Neuronal stem cell (in vitro differentiated cells): ENCODE measurements at regions not wholly inside any gene's neighbourhood (a gene's known extent, or its start where the extent isn't known, plus 50 kb on each side); places are given as distances from the start of the nearest gene placed in this dataset.
A peak's percentile ranks its signal among the peaks of the same experiment; 100 is the strongest.

Experiments
- DNase-seq: peaks from one replicate; pipeline ENCODE4 v3.0.0-alpha.2; 2013; ENCODE audit warnings: low spot score
- H2AFZ ChIP-seq: one replicate; pipeline ENCODE4 v1.6.1; 2013; ENCODE audit warnings: mild to moderate bottlenecking, low read length, inconsistent platforms
- H2AK5ac ChIP-seq: 2 replicates; pipeline ENCODE4 v1.6.1; 2013; ENCODE audit warnings: low read depth, mild to moderate bottlenecking, inconsistent platforms, low read length, moderate library complexity, mixed read lengths
- H2BK120ac ChIP-seq: 2 replicates; pipeline ENCODE4 v1.6.1; 2013; ENCODE audit warnings: low read depth, mild to moderate bottlenecking, inconsistent platforms, low read length, moderate library complexity, mixed read lengths
- H2BK12ac ChIP-seq: one replicate; pipeline ENCODE4 v1.6.1; 2013; ENCODE audit warnings: low read length, inconsistent platforms
- H2BK15ac ChIP-seq: 2 replicates; pipeline ENCODE4 v1.6.1; 2013; ENCODE audit warnings: mild to moderate bottlenecking, low read length, inconsistent platforms, mixed read lengths
- H2BK5ac ChIP-seq: one replicate; pipeline ENCODE4 v1.6.1; 2013; ENCODE audit warnings: inconsistent platforms, mild to moderate bottlenecking, low read length, moderate library complexity
- H3K14ac ChIP-seq: one replicate; pipeline ENCODE4 v1.6.1; 2013; ENCODE audit warnings: low read length, inconsistent platforms
- H3K18ac ChIP-seq: 2 replicates; pipeline ENCODE4 v1.6.1; 2013; ENCODE audit warnings: low read length, inconsistent platforms
- H3K23ac ChIP-seq: 2 replicates; pipeline ENCODE4 v1.6.1; 2013; ENCODE audit warnings: low read depth, mild to moderate bottlenecking, mixed read lengths, low read length, inconsistent platforms; ENCODE audit not compliant: poor library complexity
- H3K27ac ChIP-seq: replicated peaks from 3 replicates; pipeline ENCODE4 v1.5.1; 2013; ENCODE audit warnings: low read length, inconsistent platforms
- H3K27me3 ChIP-seq, 3 experiments: 2 replicates each; pipeline ENCODE4 v1.6.1; 2013; ENCODE audit warnings: low read length in 3 of 3, mild to moderate bottlenecking in 2 of 3, inconsistent platforms in 1 of 3, low read depth in 1 of 3, mixed read lengths in 1 of 3, moderate library complexity in 1 of 3; ENCODE audit not compliant: control insufficient read depth in 3 of 3, insufficient read depth in 3 of 3
- H3K36me3 ChIP-seq, 2 donors: replicated peaks in 1 of 2; 2 replicates each; pipeline ENCODE4 v1.6.1; 2013; ENCODE audit warnings: low read length in 2 of 2; ENCODE audit not compliant: control insufficient read depth in 2 of 2, insufficient read depth in 2 of 2
- H3K4ac ChIP-seq: 2 replicates; pipeline ENCODE4 v1.6.1; 2013; ENCODE audit warnings: inconsistent platforms, mild to moderate bottlenecking, low read length, moderate library complexity
- H3K4me1 ChIP-seq, 2 donors: 1 replicate in 1 of 2; 2 replicates in 1 of 2; pipeline ENCODE4 v1.6.1; 2013; ENCODE audit warnings: low read length in 2 of 2, low read depth in 1 of 2; ENCODE audit not compliant: control insufficient read depth in 2 of 2, insufficient read depth in 1 of 2
- H3K4me2 ChIP-seq: one replicate; pipeline ENCODE4 v1.6.1; 2013; ENCODE audit warnings: mild to moderate bottlenecking, low read length, inconsistent platforms; ENCODE audit not compliant: insufficient read depth, poor library complexity, severe bottlenecking
- H3K4me3 ChIP-seq, 2 donors: 2 replicates each; pipeline ENCODE4 v1.5.1; 2013; ENCODE audit warnings: low read length in 2 of 2, mild to moderate bottlenecking in 2 of 2, inconsistent platforms in 1 of 2, moderate library complexity in 1 of 2
- H3K79me1 ChIP-seq: one replicate; pipeline ENCODE4 v1.6.1; 2013; ENCODE audit warnings: low read depth, mild to moderate bottlenecking, inconsistent platforms, low read length, moderate library complexity
- H3K9ac ChIP-seq: one replicate; pipeline ENCODE4 v1.6.1; 2013; ENCODE audit warnings: mild to moderate bottlenecking, low read depth, low read length, inconsistent platforms; ENCODE audit not compliant: poor library complexity
- H3K9me3 ChIP-seq, 2 donors: replicated peaks in 1 of 2; 2 replicates each; pipeline versions ENCODE3 to v1.6.1; 2013; ENCODE audit warnings: low read length in 2 of 2, mild to moderate bottlenecking in 2 of 2, inconsistent platforms in 1 of 2, low read depth in 1 of 2, mixed read lengths in 1 of 2, moderate library complexity in 1 of 2; ENCODE audit not compliant: control insufficient read depth in 2 of 2, insufficient read depth in 1 of 2
- H4K8ac ChIP-seq: one replicate; pipeline ENCODE4 v1.6.1; 2013; ENCODE audit warnings: low read depth, mild to moderate bottlenecking, inconsistent platforms, low read length, moderate library complexity
- H4K91ac ChIP-seq: one replicate; pipeline ENCODE4 v1.6.1; 2013; ENCODE audit warnings: low read length, low read depth, mild to moderate bottlenecking, inconsistent platforms; ENCODE audit not compliant: poor library complexity
- WGBS, 2 donors: extraction: QIAGEN DNeasy Blood & Tissue Kit; methylation state at CpG; one replicate each; pipeline ENCODE4 v1.1.7; 2013; ENCODE audit warnings: missing lambda C conversion rate in 2 of 2, mixed read lengths in 1 of 2; ENCODE audit not compliant: insufficient read length in 2 of 2, insufficient replicate concordance in 1 of 2; ENCODE audit errors: extremely low coverage in 2 of 2; 5-methylcytosine and 5-hydroxymethylcytosine counted together

DNA sequence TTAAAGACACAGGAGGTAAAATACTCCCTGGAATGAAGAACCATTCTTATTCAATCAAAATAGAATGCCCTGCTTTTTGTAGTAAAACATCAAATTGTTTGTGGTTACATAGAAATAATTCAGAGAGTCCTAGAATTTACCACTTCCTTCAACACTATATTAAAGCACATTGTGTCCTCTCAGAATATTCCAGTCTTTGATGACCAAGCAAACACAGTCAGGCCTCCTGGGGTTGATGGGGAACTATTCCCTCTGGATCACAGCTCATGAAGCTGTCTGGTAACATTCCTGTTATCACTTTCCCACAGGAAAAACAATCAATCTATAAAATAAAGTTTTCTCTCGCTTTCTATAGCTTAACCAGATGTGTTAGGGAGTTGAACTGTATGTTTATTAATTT is 389.3 kb downstream of the KCNA4 start:
- Histone ChIP-seq H4K8ac (no peak overlapping the region), H2BK120ac (no peak overlapping the region), H2BK12ac (no peak overlapping the region), H3K4me2 (no peak overlapping the region), H4K91ac (no peak overlapping the region), H3K4ac (no peak overlapping the region), H3K27ac (no peak overlapping the region), H3K9me3 (no peaks in the 10 kb centered on the region), H2BK15ac (no peak overlapping the region), H3K79me1 (no peaks in the 10 kb centered on the region), H3K4me1 (peaks cover 0 to 6% of the 10 kb centered on the region in 2 donors), H2AK5ac (no peak overlapping the region), H3K36me3 (no peaks in the 10 kb centered on the region), H3K4me3 (no peak overlapping the region), H3K27me3 (no peaks in the 10 kb centered on the region), H2BK5ac (no peak overlapping the region), H3K18ac (no peak overlapping the region), H2AFZ (no peak overlapping the region), H3K23ac (no peak overlapping the region), H3K9ac (no peak overlapping the region), H3K14ac (no peak overlapping the region)
- DNase-seq: no peak
- WGBS, 2 donors: no CpG with 5 or more reads among the region's 1 CpG

DNA sequence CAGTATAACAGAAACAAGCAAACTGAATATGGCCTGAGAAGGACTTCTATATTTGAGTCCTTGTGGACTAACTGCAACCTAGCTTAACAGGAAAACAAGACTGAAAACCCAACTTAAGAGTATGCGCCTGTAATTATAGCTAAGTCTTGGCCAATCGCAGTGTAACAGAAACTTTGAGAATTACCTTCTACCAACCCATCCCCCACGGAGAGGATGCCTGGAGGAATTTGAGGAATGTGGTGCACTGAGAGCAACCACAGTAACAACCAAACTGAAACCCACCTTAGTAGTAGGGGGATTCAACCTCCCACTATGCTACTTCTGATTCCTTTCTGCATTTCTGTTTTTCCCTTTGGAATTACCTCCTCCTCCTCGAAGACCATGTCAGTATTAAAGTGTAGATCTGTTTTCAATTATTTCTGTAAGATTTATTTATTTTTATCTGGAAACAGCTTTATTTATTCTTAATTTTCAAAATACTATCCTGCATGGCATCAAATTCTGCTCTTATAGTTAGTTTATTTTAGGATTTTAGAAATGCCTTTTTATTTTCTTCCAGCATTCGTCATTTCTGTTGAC is 393.6 kb downstream of the KCNA4 start:
- Histone ChIP-seq H3K4me2 (no peak overlapping the region), H3K4me1 (peaks cover 0 to 6% of the 10 kb centered on the region in 2 donors), H3K4me3 (no peak overlapping the region), H3K36me3 (no peaks in the 10 kb centered on the region), H3K9me3 (no peaks in the 10 kb centered on the region), H2BK12ac (no peak overlapping the region), H3K4ac (no peak overlapping the region), H2BK5ac (no peak overlapping the region), H3K23ac (no peak overlapping the region), H3K18ac (no peak overlapping the region), H2BK15ac (no peak overlapping the region), H3K27me3 (no peaks in the 10 kb centered on the region), H3K79me1 (no peaks in the 10 kb centered on the region), H4K91ac (no peak overlapping the region), H2AFZ (no peak overlapping the region), H2AK5ac (no peak overlapping the region), H2BK120ac (no peak overlapping the region), H3K9ac (no peak overlapping the region), H4K8ac (no peak overlapping the region), H3K27ac (peak overlapping the region; percentile 43), H3K14ac (no peak overlapping the region)
- DNase-seq: peak; percentile 50
- no CpG with 5 or more reads among the region's 5 CpGs for WGBS, 2 donors

DNA sequence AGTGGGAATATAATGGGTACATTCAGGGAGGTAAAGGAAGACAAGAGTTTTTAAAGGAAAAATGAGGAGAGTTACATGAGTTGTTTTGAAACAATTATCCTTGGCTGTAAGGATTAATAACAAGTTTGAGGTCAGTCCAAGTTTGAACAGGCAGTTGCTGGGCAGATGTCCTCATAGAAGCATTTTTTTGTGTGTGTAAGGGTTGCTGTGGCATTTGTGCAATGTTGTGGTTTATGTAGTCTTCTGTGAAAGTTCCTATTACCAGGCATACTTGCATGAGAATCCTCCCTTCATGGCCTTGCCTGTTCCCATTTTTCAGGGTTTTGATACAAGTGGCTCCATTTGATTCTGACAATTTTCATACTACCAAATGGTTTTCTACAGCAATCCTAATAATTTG is 400.2 kb downstream of the KCNA4 start:
- Histone ChIP-seq H3K27me3 (no peaks in the 10 kb centered on the region), H3K9me3 (no peaks in the 10 kb centered on the region), H2AK5ac (no peak overlapping the region), H3K4me1 (no peaks in the 10 kb centered on the region), H3K18ac (no peak overlapping the region), H3K4ac (no peak overlapping the region), H3K14ac (no peak overlapping the region), H2BK5ac (no peak overlapping the region), H2BK12ac (no peak overlapping the region), H3K9ac (no peak overlapping the region), H3K79me1 (no peaks in the 10 kb centered on the region), H3K4me2 (no peak overlapping the region), H3K27ac (no peak overlapping the region), H3K36me3 (no peaks in the 10 kb centered on the region), H4K8ac (no peak overlapping the region), H3K23ac (no peak overlapping the region), H2AFZ (no peak overlapping the region), H2BK120ac (no peak overlapping the region), H2BK15ac (no peak overlapping the region), H4K91ac (no peak overlapping the region), H3K4me3 (no peak overlapping the region)
- no peak for DNase-seq

DNA sequence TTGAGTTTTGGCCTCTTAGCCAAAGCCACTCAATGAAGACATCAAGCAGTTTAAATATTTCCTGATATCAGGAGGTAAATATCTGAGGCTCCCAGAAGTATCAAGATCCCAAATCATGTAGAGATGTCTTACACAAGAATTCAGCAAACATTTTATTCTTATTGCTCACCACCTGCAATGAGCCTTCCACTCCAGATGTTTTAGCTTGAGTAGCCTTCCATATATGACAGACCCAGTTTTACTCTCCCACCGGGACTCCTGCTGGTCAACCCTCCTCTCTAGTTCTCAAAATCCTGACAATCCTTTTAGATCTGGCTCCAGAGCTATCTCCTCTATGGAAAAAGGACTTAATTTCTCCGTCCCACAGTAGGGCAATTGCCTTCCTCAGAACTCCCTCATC is 404.4 kb downstream of the KCNA4 start:
- Histone ChIP-seq H3K27ac (no peak overlapping the region), H4K8ac (no peak overlapping the region), H2BK120ac (no peak overlapping the region), H3K4me2 (no peak overlapping the region), H2AFZ (no peak overlapping the region), H3K18ac (no peak overlapping the region), H4K91ac (no peak overlapping the region), H3K79me1 (no peaks in the 10 kb centered on the region), H3K14ac (no peak overlapping the region), H3K9me3 (no peaks in the 10 kb centered on the region), H3K23ac (no peak overlapping the region), H3K4ac (no peak overlapping the region), H2BK5ac (no peak overlapping the region), H3K36me3 (no peaks in the 10 kb centered on the region), H3K9ac (no peak overlapping the region), H3K4me3 (no peak overlapping the region), H2AK5ac (no peak overlapping the region), H2BK12ac (no peak overlapping the region), H3K4me1 (no peaks in the 10 kb centered on the region), H3K27me3 (no peaks in the 10 kb centered on the region), H2BK15ac (no peak overlapping the region)
- no CpG with 5 or more reads among the region's 2 CpGs for WGBS, 2 donors
- no peak for DNase-seq
